22Rv1 (cell line): ENCODE measurements at regions not wholly inside any gene's neighbourhood (a gene's known extent, or its start where the extent isn't known, plus 50 kb on each side); places are given as distances from the start of the nearest gene placed in this dataset.

ENCODE experiments used
- ZFX ChIP-seq: fragments of 450-650 bp; IDR thresholded peaks from 2 replicates; pipeline ENCODE4 v1.6.1; 2017; ENCODE audit warnings: antibody characterized with exemption, borderline replicate concordance
- TF ChIP-seq, protein P1 (sequence below): fragments of 450-650 bp; IDR thresholded peaks from 2 replicates; pipeline ENCODE4 v1.5.1; 2017; ENCODE audit warnings: mild to moderate bottlenecking

GRCh38 chr17:79370594-79370993 lies 240.3 kb downstream of the RBFOX3 start:
- TF ChIP-seq, protein P1, sequence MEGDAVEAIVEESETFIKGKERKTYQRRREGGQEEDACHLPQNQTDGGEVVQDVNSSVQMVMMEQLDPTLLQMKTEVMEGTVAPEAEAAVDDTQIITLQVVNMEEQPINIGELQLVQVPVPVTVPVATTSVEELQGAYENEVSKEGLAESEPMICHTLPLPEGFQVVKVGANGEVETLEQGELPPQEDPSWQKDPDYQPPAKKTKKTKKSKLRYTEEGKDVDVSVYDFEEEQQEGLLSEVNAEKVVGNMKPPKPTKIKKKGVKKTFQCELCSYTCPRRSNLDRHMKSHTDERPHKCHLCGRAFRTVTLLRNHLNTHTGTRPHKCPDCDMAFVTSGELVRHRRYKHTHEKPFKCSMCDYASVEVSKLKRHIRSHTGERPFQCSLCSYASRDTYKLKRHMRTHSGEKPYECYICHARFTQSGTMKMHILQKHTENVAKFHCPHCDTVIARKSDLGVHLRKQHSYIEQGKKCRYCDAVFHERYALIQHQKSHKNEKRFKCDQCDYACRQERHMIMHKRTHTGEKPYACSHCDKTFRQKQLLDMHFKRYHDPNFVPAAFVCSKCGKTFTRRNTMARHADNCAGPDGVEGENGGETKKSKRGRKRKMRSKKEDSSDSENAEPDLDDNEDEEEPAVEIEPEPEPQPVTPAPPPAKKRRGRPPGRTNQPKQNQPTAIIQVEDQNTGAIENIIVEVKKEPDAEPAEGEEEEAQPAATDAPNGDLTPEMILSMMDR, result no peak
- TF ChIP-seq ZFX, result no peak
